ENCODE measurements at regions not wholly inside any gene's neighbourhood (a gene's known extent, or its start where the extent isn't known, plus 50 kb on each side); places are given as distances from the start of the nearest gene placed in this dataset.

- no peak for DNase-seq
These were observed 148.5 kb downstream of the SOX2 start for GRCh38 chr3:181860235-181860634.

- DNase-seq, result no peak
These were observed 150.8 kb downstream of the SOX2 start for GRCh38 chr3:181862502-181862901.

- no peak for DNase-seq
These were observed 156.9 kb downstream of the SOX2 start for GRCh38 chr3:181868576-181869082.

- no peak for DNase-seq
These were observed 161.2 kb downstream of the SOX2 start for GRCh38 chr3:181872887-181873286.

GRCh38 chr3:181879926-181880325, 168.2 kb downstream of the SOX2 start:
- no peak for DNase-seq

GRCh38 chr3:181880331-181880730, 168.6 kb downstream of the SOX2 start:
- DNase-seq, result no peak

GRCh38 chr3:181881749-181882148, 170.0 kb downstream of the SOX2 start:
- DNase-seq, result no peak

GRCh38 chr3:181885868-181886630, 174.3 kb downstream of the SOX2 start:
- DNase-seq, result no peak

GRCh38 chr3:181886676-181887075, 175.0 kb downstream of the SOX2 start:
- DNase-seq, result no peak

GRCh38 chr3:181887685-181888084, 176.0 kb downstream of the SOX2 start:
- no peak for DNase-seq

- no peak for DNase-seq
These were observed 176.5 kb downstream of the SOX2 start for GRCh38 chr3:181888234-181888633.

GRCh38 chr3:181892848-181893247, 181.1 kb downstream of the SOX2 start:
- no peak for DNase-seq

GRCh38 chr3:181896605-181897004, 184.9 kb downstream of the SOX2 start:
- no peak for DNase-seq

- DNase-seq, result no peak
These were observed 188.0 kb downstream of the SOX2 start for GRCh38 chr3:181899702-181900101.

GRCh38 chr3:181901626-181902025, 189.9 kb downstream of the SOX2 start:
- no peak for DNase-seq

GRCh38 chr3:181906338-181906737, 194.6 kb downstream of the SOX2 start:
- no peak for DNase-seq

- DNase-seq, result no peak
These were observed 197.5 kb downstream of the SOX2 start for GRCh38 chr3:181909241-181909640.

- DNase-seq, result no peak
These were observed 200.7 kb downstream of the SOX2 start for GRCh38 chr3:181912384-181912783.

GRCh38 chr3:181913254-181913653, 201.5 kb downstream of the SOX2 start:
- no peak for DNase-seq

- no peak for DNase-seq
These were observed 203.8 kb downstream of the SOX2 start for GRCh38 chr3:181915551-181915950.

- DNase-seq, result no peak
These were observed 204.3 kb downstream of the SOX2 start for GRCh38 chr3:181916013-181916412.

- DNase-seq, result no peak
These were observed 205.3 kb downstream of the SOX2 start for GRCh38 chr3:181917027-181917426.

- DNase-seq, result no peak
These were observed 207.7 kb downstream of the SOX2 start for GRCh38 chr3:181919375-181919774.

- DNase-seq, result no peak
These were observed 208.7 kb downstream of the SOX2 start for GRCh38 chr3:181920409-181920808.

GRCh38 chr3:181921220-181921619, 209.5 kb downstream of the SOX2 start:
- DNase-seq, result no peak
